HCT116 (cell line): ENCODE measurements at regions not wholly inside any gene's neighbourhood (a gene's known extent, or its start where the extent isn't known, plus 50 kb on each side); places are given as distances from the start of the nearest gene placed in this dataset.

ENCODE experiments used
- ATAC-seq: fragments of 200-7000 bp; cut with Tn5 transposase; 2 replicates; pipeline ENCODE4 v1.9.1; 2020; ENCODE audit warnings: mild to moderate bottlenecking, moderate library complexity
- BruUV-seq: library from RNA; stranded (reverse); fragments of 400-500 nt; replicated peaks from 2 replicates; lab custom pipeline; 2021; lab: Mats Ljungman, UMichigan
- CTCF ChIA-PET: fragments of 300-600 bp; sonication (Branson Sonifier 250); formaldehyde crosslinking; loops from one replicate; lab custom pipeline; 2021; ENCODE audit warnings: antibody characterized with exemption; lab: Charles Lee
- POLR2A ChIA-PET: fragments of 300-600, 350-600 bp; sonication (Branson Sonifier 250); formaldehyde crosslinking; loops from one replicate; lab custom pipeline; 2021; ENCODE audit warnings: antibody characterized with exemption; lab: Charles Lee
- RAD21 ChIA-PET, 2 experiments: fragments of 300-600 bp; sonication (Branson Sonifier 250); formaldehyde crosslinking; loops; one replicate each; lab custom pipeline; 2023; ENCODE audit warnings: low total read pairs in 2 of 2; ENCODE audit not compliant: uncharacterized antibody in 2 of 2, unreplicated experiment in 2 of 2, low non-redundant PET in 1 of 2; lab: Charles Lee
- DNase-seq: peaks from one replicate; pipeline ENCODE4 v3.0.0-alpha.2; 2010; ENCODE audit warnings: low read depth, low spot score
- H2AFZ ChIP-seq: fragments of 200-600 bp; shearing (Covaris generic), sonication (generic); 2 replicates; pipeline ENCODE4 v1.6.1; 2017; ENCODE audit warnings: low read depth, mixed run types, mixed read lengths, antibody characterized with exemption, low read length; ENCODE audit not compliant: poor library complexity, severe bottlenecking
- H3K27ac ChIP-seq: 2 replicates; pipeline ENCODE4 v1.5.1; 2012; ENCODE audit warnings: low read depth, low read length
- H3K27me3 ChIP-seq: fragments of 200-600 bp; sonication (generic); 2 replicates; pipeline ENCODE4 v1.6.1; 2016; ENCODE audit warnings: mixed run types, low read length, mixed read lengths; ENCODE audit not compliant: insufficient read depth
- H3K36me3 ChIP-seq, 2 experiments: fragments of 200-500 bp in 1 of 2; fragments of 200-600 bp in 1 of 2; sonication (Bioruptor generic) in 1 of 2; sonication (generic) in 1 of 2; 2 replicates each; pipeline versions ENCODE4 v1.5.1 to v1.6.1; 2014 to 2016; ENCODE audit warnings: low read length in 2 of 2, inconsistent platforms in 1 of 2, mixed read lengths in 1 of 2, mixed run types in 1 of 2; ENCODE audit not compliant: insufficient read depth in 2 of 2, control insufficient read depth in 1 of 2
- H3K4me1 ChIP-seq, 2 experiments: fragments of 200-600 bp in 1 of 2; sonication (generic) in 1 of 2; 2 replicates each; pipeline versions ENCODE4 v1.5.1 to v1.6.1; 2012 to 2017; ENCODE audit warnings: low read length in 2 of 2, inconsistent platforms in 1 of 2, mild to moderate bottlenecking in 1 of 2, mixed read lengths in 1 of 2, mixed run types in 1 of 2, moderate library complexity in 1 of 2; ENCODE audit not compliant: insufficient read depth in 2 of 2, control insufficient read depth in 1 of 2
- H3K4me2 ChIP-seq: fragments of 200-600 bp; sonication (generic); 2 replicates; pipeline ENCODE4 v1.6.1; 2017; ENCODE audit warnings: mixed run types, low read length, mixed read lengths
- H3K4me3 ChIP-seq, 2 experiments: fragments of 200-600 bp in 1 of 2; sonication (generic) in 1 of 2; replicated peaks in 1 of 2; 2 replicates each; pipeline ENCODE4 v1.5.1; 2011 to 2016; ENCODE audit warnings: low read length in 2 of 2, control low read depth in 1 of 2, low read depth in 1 of 2, mild to moderate bottlenecking in 1 of 2, mixed read lengths in 1 of 2, mixed run types in 1 of 2
- H3K79me2 ChIP-seq: fragments of 200-600 bp; sonication (generic); 2 replicates; pipeline ENCODE4 v1.6.1; 2017; ENCODE audit warnings: mild to moderate bottlenecking, mixed run types, low read length, moderate library complexity, mixed read lengths; ENCODE audit not compliant: insufficient read depth
- H3K9ac ChIP-seq: fragments of 200-600 bp; sonication (generic); 2 replicates; pipeline ENCODE4 v1.6.1; 2016; ENCODE audit warnings: low read length, mixed read lengths
- H3K9me2 ChIP-seq: fragments of 200-600 bp; sonication (generic), shearing (Covaris generic); 2 replicates; pipeline ENCODE4 v1.6.1; 2017; ENCODE audit warnings: mixed run types, mild to moderate bottlenecking, moderate library complexity; ENCODE audit not compliant: insufficient read depth
- H3K9me3 ChIP-seq, 2 experiments: fragments of 200-500 bp in 1 of 2; fragments of 200-600 bp in 1 of 2; sonication (Bioruptor generic) in 1 of 2; sonication (generic) in 1 of 2; 2 replicates each; pipeline ENCODE4 v1.6.1; 2014 to 2017; ENCODE audit warnings: low read length in 2 of 2, mixed read lengths in 2 of 2, inconsistent platforms in 1 of 2, low read depth in 1 of 2, mild to moderate bottlenecking in 1 of 2, mixed run types in 1 of 2, moderate library complexity in 1 of 2; ENCODE audit not compliant: control insufficient read depth in 1 of 2, insufficient read depth in 1 of 2
- H4K20me1 ChIP-seq: fragments of 200-600 bp; sonication (generic), shearing (Covaris generic); 2 replicates; pipeline ENCODE4 v1.6.1; 2017; ENCODE audit warnings: mixed run types, mild to moderate bottlenecking, moderate library complexity; ENCODE audit not compliant: insufficient read depth
- ATF3 ChIP-seq: IDR thresholded peaks from 2 replicates; pipeline ENCODE4 v1.6.1; 2012
- CBX3 ChIP-seq: IDR thresholded peaks from 2 replicates; pipeline ENCODE4 v1.6.1; 2012; ENCODE audit warnings: low read depth
- EGR1 ChIP-seq: IDR thresholded peaks from 2 replicates; pipeline ENCODE4 v1.6.1; 2012; ENCODE audit warnings: low read depth
- EZH2 ChIP-seq: fragments of 200-600 bp; sonication (generic); IDR thresholded peaks from 2 replicates; pipeline ENCODE4 v1.6.1; 2017; ENCODE audit warnings: antibody characterized with exemption, mixed run types
- EZH2phosphoT487 ChIP-seq: fragments of 200-600 bp; IDR thresholded peaks from 2 replicates; pipeline ENCODE4 v1.6.1; 2018; ENCODE audit warnings: antibody characterized with exemption, borderline replicate concordance
- FOSL1 ChIP-seq: IDR thresholded peaks from 2 replicates; pipeline ENCODE4 v1.6.1; 2012; ENCODE audit warnings: low read depth
- JUND ChIP-seq: IDR thresholded peaks from 2 replicates; pipeline ENCODE4 v1.6.1; 2012
- MAX ChIP-seq: IDR thresholded peaks from 2 replicates; pipeline ENCODE4 v1.6.1; 2012
- POLR2A ChIP-seq: IDR thresholded peaks from 2 replicates; pipeline ENCODE4 v1.7.0; 2011; ENCODE audit warnings: borderline replicate concordance; ENCODE audit not compliant: insufficient read depth, insufficient read length; ENCODE audit errors: extremely low read depth
- RAD21 ChIP-seq: IDR thresholded peaks from 2 replicates; pipeline ENCODE4 v1.6.1; 2012; ENCODE audit warnings: low read depth, mild to moderate bottlenecking
- SIN3A ChIP-seq: IDR thresholded peaks from 2 replicates; pipeline ENCODE4 v1.6.1; 2012; ENCODE audit warnings: low read depth
- SP1 ChIP-seq: IDR thresholded peaks from 2 replicates; pipeline ENCODE4 v1.6.1; 2012; ENCODE audit warnings: low read depth
- SRF ChIP-seq: IDR thresholded peaks from 2 replicates; pipeline ENCODE4 v1.6.1; 2012; ENCODE audit warnings: low read depth
- TCF7L2 ChIP-seq: IDR thresholded peaks from 2 replicates; pipeline ENCODE4 v1.7.0; 2011; ENCODE audit warnings: borderline replicate concordance, inconsistent platforms; ENCODE audit not compliant: insufficient read depth, insufficient read length; ENCODE audit errors: extremely low read depth
- YY1 ChIP-seq: IDR thresholded peaks from 2 replicates; pipeline ENCODE4 v1.6.1; 2011; ENCODE audit warnings: low read length, low read depth, moderate library complexity, mild to moderate bottlenecking; ENCODE audit not compliant: insufficient replicate concordance; ENCODE audit errors: extremely low read depth
- ZBTB33 ChIP-seq: IDR thresholded peaks from 2 replicates; pipeline ENCODE4 v1.6.1; 2011; ENCODE audit warnings: mild to moderate bottlenecking, low read length, moderate library complexity; ENCODE audit not compliant: insufficient replicate concordance; ENCODE audit errors: extremely low read depth
- ZFX ChIP-seq: fragments of 450-650 bp; IDR thresholded peaks from 2 replicates; pipeline ENCODE4 v1.6.1; 2017
- ZNF274 ChIP-seq: fragments of 200-500 bp; sonication (Bioruptor generic); IDR thresholded peaks from 2 replicates; pipeline ENCODE4 v1.6.1; 2014; ENCODE audit warnings: mild to moderate bottlenecking, low read depth, low read length, inconsistent platforms
- intact Hi-C: fragments of 100-400 bp; cut with micrococcal nuclease; formaldehyde crosslinking; loops from 2 replicates; pipeline ENCODE4 v1.10.0; 2022

GRCh38 chr19:31164791-31165251 is 184.4 kb downstream of the TSHZ3 start:
- intact Hi-C loops = no loop called here
- no peak overlapping the region for H3K4me2 ChIP-seq
- H3K9me2 ChIP-seq = no peaks in the 10 kb centered on the region
- H4K20me1 ChIP-seq = no peaks in the 10 kb centered on the region
- RAD21 ChIA-PET = no interaction called here
- H3K79me2 ChIP-seq = no peaks in the 10 kb centered on the region
- CTCF ChIA-PET = no interaction called here
- no peaks in the 10 kb centered on the region for H3K27me3 ChIP-seq
- no peak overlapping the region for H3K9ac ChIP-seq
- H3K4me3 ChIP-seq = no peak overlapping the region
- BruUV-seq = no TSS peak
- no peaks in the 10 kb centered on the region for H3K36me3 ChIP-seq
- POLR2A ChIA-PET = no interaction called here
- H2AFZ ChIP-seq = no peak overlapping the region
- peaks cover 13 to 16% of the 10 kb centered on the region in 2 experiments; a peak in 3 of 4 replicates for H3K9me3 ChIP-seq
- H3K4me1 ChIP-seq = no peaks in the 10 kb centered on the region
- TF ChIP-seq EZH2 (no peak), JUND (no peak), SIN3A (no peak), EGR1 (no peak), FOSL1 (no peak), POLR2A (no peak), ZFX (no peak), YY1 (no peak), SRF (no peak), CBX3 (no peak), MAX (no peak), TCF7L2 (no peak), ZNF274 (no peak)
- no peak overlapping the region for H3K27ac ChIP-seq
- DNase-seq (no peak), ATAC-seq (no peak)

- no peak overlapping the region for H2AFZ ChIP-seq
- ChIA-PET CTCF (no interaction called here), RAD21 (no interaction called here), POLR2A (no interaction called here)
- intact Hi-C loops = no loop called here
- no peaks in the 10 kb centered on the region for H3K79me2 ChIP-seq
- no peaks in the 10 kb centered on the region for H3K27me3 ChIP-seq
- no peak overlapping the region for H3K9ac ChIP-seq
- DNase-seq = no peak
- no peaks in the 10 kb centered on the region for H3K36me3 ChIP-seq
- no peak for ATAC-seq
- H3K9me3 ChIP-seq = peaks cover 13 to 21% of the 10 kb centered on the region in 2 experiments; a peak in 3 of 4 replicates
- BruUV-seq = no TSS peak
- H3K4me2 ChIP-seq = no peak overlapping the region
- no peaks in the 10 kb centered on the region for H3K9me2 ChIP-seq
- H4K20me1 ChIP-seq = no peaks in the 10 kb centered on the region
- no peaks in the 10 kb centered on the region for H3K4me1 ChIP-seq
- H3K27ac ChIP-seq = no peak overlapping the region
- no peak overlapping the region for H3K4me3 ChIP-seq
- TF ChIP-seq SP1 = no peak
- TF ChIP-seq ZNF274 = no peak
- TF ChIP-seq ATF3 = no peak
- no peak for TF ChIP-seq SRF
- no peak for TF ChIP-seq RAD21
- TF ChIP-seq FOSL1 = no peak
- no peak for TF ChIP-seq ZFX
- no peak for TF ChIP-seq POLR2A
- TF ChIP-seq EGR1 = no peak
- TF ChIP-seq JUND = no peak
- no peak for TF ChIP-seq MAX
- no peak for TF ChIP-seq ZBTB33
- no peak for TF ChIP-seq YY1
- no peak for TF ChIP-seq EZH2phosphoT487
These were observed 188.8 kb downstream of the TSHZ3 start for GRCh38 chr19:31160336-31160926.
